H9 (cell line): ENCODE measurements at regions not wholly inside any gene's neighbourhood (a gene's known extent, or its start where the extent isn't known, plus 50 kb on each side); places are given as distances from the start of the nearest gene placed in this dataset.

ENCODE experiments used
- DNase-seq: peaks from one replicate; pipeline ENCODE4 v3.0.0-alpha.2; 2017
- H2AFZ ChIP-seq: one replicate; pipeline ENCODE4 v1.6.1; 2013; ENCODE audit warnings: mild to moderate bottlenecking, low read length, control low read depth, moderate library complexity
- H2AK5ac ChIP-seq: 2 replicates; pipeline ENCODE4 v1.6.1; 2013; ENCODE audit warnings: low read length, control low read depth, mixed read lengths; ENCODE audit not compliant: insufficient read length
- H2BK120ac ChIP-seq: one replicate; pipeline ENCODE4 v1.6.1; 2013; ENCODE audit warnings: low read depth, mild to moderate bottlenecking, low read length, control low read depth, inconsistent platforms; ENCODE audit not compliant: poor library complexity, severe bottlenecking
- H2BK12ac ChIP-seq: 2 replicates; pipeline ENCODE4 v1.6.1; 2013; ENCODE audit warnings: low read length, control low read depth, mixed read lengths, low read depth; ENCODE audit not compliant: insufficient read length
- H2BK15ac ChIP-seq: 2 replicates; pipeline ENCODE4 v1.6.1; 2013; ENCODE audit warnings: low read depth, low read length, control low read depth
- H2BK20ac ChIP-seq: one replicate; pipeline ENCODE4 v1.6.1; 2013; ENCODE audit warnings: low read depth, mild to moderate bottlenecking, low read length, control low read depth, inconsistent platforms; ENCODE audit not compliant: poor library complexity, severe bottlenecking
- H2BK5ac ChIP-seq: 2 replicates; pipeline ENCODE4 v1.6.1; 2013; ENCODE audit warnings: low read length, control low read depth, mixed read lengths; ENCODE audit not compliant: insufficient read length
- H3K14ac ChIP-seq: 2 replicates; pipeline ENCODE4 v1.6.1; 2013; ENCODE audit warnings: low read length, control low read depth; ENCODE audit not compliant: insufficient read depth
- H3K18ac ChIP-seq: 2 replicates; pipeline ENCODE4 v1.6.1; 2013; ENCODE audit warnings: low read depth, mild to moderate bottlenecking, mixed read lengths, low read length, control low read depth; ENCODE audit not compliant: insufficient read length
- H3K23ac ChIP-seq: 2 replicates; pipeline ENCODE4 v1.6.1; 2013; ENCODE audit warnings: low read length, control low read depth, mixed read lengths, low read depth; ENCODE audit not compliant: insufficient read length
- H3K23me2 ChIP-seq: 2 replicates; pipeline ENCODE4 v1.6.1; 2013; ENCODE audit warnings: low read depth, mild to moderate bottlenecking, mixed read lengths, low read length, control low read depth; ENCODE audit not compliant: insufficient read length, poor library complexity, severe bottlenecking
- H3K27ac ChIP-seq: 2 replicates; pipeline ENCODE4 v1.5.1; 2013; ENCODE audit warnings: low read length, control low read depth, mixed read lengths, low read depth; ENCODE audit not compliant: insufficient read length
- H3K27me3 ChIP-seq: 2 replicates; pipeline ENCODE4 v1.6.1; 2013; ENCODE audit warnings: low read length, control low read depth, inconsistent platforms; ENCODE audit not compliant: insufficient read depth
- H3K4ac ChIP-seq: 2 replicates; pipeline ENCODE4 v1.6.1; 2013; ENCODE audit warnings: low read depth, mild to moderate bottlenecking, control low read depth, inconsistent platforms, low read length, moderate library complexity
- H3K4me1 ChIP-seq: 2 replicates; pipeline ENCODE4 v1.6.1; 2013; ENCODE audit warnings: low read length, control low read depth, inconsistent platforms; ENCODE audit not compliant: insufficient read depth
- H3K4me2 ChIP-seq: 2 replicates; pipeline ENCODE4 v1.6.1; 2013; ENCODE audit warnings: low read length, control low read depth, mixed read lengths; ENCODE audit not compliant: insufficient read length, insufficient read depth
- H3K56ac ChIP-seq: 2 replicates; pipeline ENCODE4 v1.6.1; 2013; ENCODE audit warnings: low read depth, mild to moderate bottlenecking, mixed read lengths, low read length, control low read depth; ENCODE audit not compliant: insufficient read length
- H3K79me1 ChIP-seq: 2 replicates; pipeline ENCODE4 v1.6.1; 2013; ENCODE audit warnings: low read depth, mild to moderate bottlenecking, moderate library complexity, low read length, control low read depth, inconsistent platforms; ENCODE audit not compliant: insufficient read depth, poor library complexity, severe bottlenecking
- H3K79me2 ChIP-seq: 2 replicates; pipeline ENCODE4 v1.6.1; 2013; ENCODE audit warnings: low read length, control low read depth, inconsistent platforms; ENCODE audit not compliant: insufficient read depth
- H3K9ac ChIP-seq: 2 replicates; pipeline ENCODE4 v1.6.1; 2013; ENCODE audit warnings: low read length, control low read depth, mixed read lengths; ENCODE audit not compliant: insufficient read length; ENCODE audit errors: extremely low read depth
- H3K9me3 ChIP-seq: one replicate; pipeline ENCODE4 v1.6.1; 2013; ENCODE audit warnings: low read depth, low read length, inconsistent platforms; ENCODE audit not compliant: control insufficient read depth
- H3T11ph ChIP-seq: one replicate; pipeline ENCODE4 v1.6.1; 2013; ENCODE audit warnings: mild to moderate bottlenecking, low read length, control low read depth, inconsistent platforms
- H4K20me1 ChIP-seq: one replicate; pipeline ENCODE4 v1.6.1; 2013; ENCODE audit not compliant: control insufficient read depth, insufficient read length, insufficient read depth
- H4K5ac ChIP-seq: 2 replicates; pipeline ENCODE4 v1.6.1; 2013; ENCODE audit warnings: low read depth, mild to moderate bottlenecking, mixed read lengths, low read length, control low read depth; ENCODE audit not compliant: insufficient read length
- H4K8ac ChIP-seq: replicated peaks from 2 replicates; pipeline ENCODE4 v1.6.1; 2013; ENCODE audit warnings: low read length, control low read depth, mixed read lengths, low read depth; ENCODE audit not compliant: insufficient read length
- H4K91ac ChIP-seq: 2 replicates; pipeline ENCODE4 v1.6.1; 2013; ENCODE audit warnings: low read depth, mild to moderate bottlenecking, moderate library complexity, mixed read lengths, low read length, control low read depth; ENCODE audit not compliant: insufficient read length
- H3K27ac Mint-ChIP-seq, 3 experiments: 2 replicates in 2 of 3; 3 replicates in 1 of 3; pipeline ENCODE4 v1.8.0; 2020 to 2021; ENCODE audit warnings: mixed read lengths in 3 of 3, mild to moderate bottlenecking in 1 of 3, moderate library complexity in 1 of 3
- H3K27me3 Mint-ChIP-seq: 2 replicates; pipeline ENCODE4 v1.8.0; 2021; ENCODE audit warnings: low read depth, mild to moderate bottlenecking, moderate library complexity, mixed read lengths
- H3K36me3 Mint-ChIP-seq, 3 experiments: 2 replicates in 2 of 3; 3 replicates in 1 of 3; pipeline ENCODE4 v1.8.0; 2020 to 2021; ENCODE audit warnings: low read depth in 3 of 3, mixed read lengths in 3 of 3; ENCODE audit not compliant: insufficient read depth in 1 of 3
- H3K4me1 Mint-ChIP-seq, 2 experiments: 2 replicates each; pipeline ENCODE4 v1.8.0; 2020; ENCODE audit warnings: mixed read lengths in 2 of 2
- H3K4me3 Mint-ChIP-seq, 2 experiments: 2 replicates in 1 of 2; 3 replicates in 1 of 2; pipeline ENCODE4 v1.8.0; 2020 to 2021; ENCODE audit warnings: mild to moderate bottlenecking in 2 of 2, mixed read lengths in 2 of 2, moderate library complexity in 1 of 2
- H3K9me3 Mint-ChIP-seq, 2 experiments: 2 replicates in 1 of 2; 3 replicates in 1 of 2; pipeline ENCODE4 v1.8.0; 2020; ENCODE audit warnings: mild to moderate bottlenecking in 2 of 2, mixed read lengths in 2 of 2, moderate library complexity in 1 of 2
- WGBS: extraction: QIAGEN DNeasy Blood & Tissue Kit; methylation state at CpG from one replicate; pipeline ENCODE4 v1.1.7; 2013; ENCODE audit warnings: missing lambda C conversion rate, low lambda C conversion rate, mixed read lengths; ENCODE audit not compliant: insufficient read length; ENCODE audit errors: extremely low coverage; 5-methylcytosine and 5-hydroxymethylcytosine counted together
- TF ChIP-seq, protein P1 (sequence below): fragments of 200-600 bp; sonication (generic); conservative IDR thresholded peaks from 3 replicates; pipeline ENCODE4 v1.8.0; 2021; ENCODE audit warnings: antibody characterized with exemption, mild to moderate bottlenecking

DNA sequence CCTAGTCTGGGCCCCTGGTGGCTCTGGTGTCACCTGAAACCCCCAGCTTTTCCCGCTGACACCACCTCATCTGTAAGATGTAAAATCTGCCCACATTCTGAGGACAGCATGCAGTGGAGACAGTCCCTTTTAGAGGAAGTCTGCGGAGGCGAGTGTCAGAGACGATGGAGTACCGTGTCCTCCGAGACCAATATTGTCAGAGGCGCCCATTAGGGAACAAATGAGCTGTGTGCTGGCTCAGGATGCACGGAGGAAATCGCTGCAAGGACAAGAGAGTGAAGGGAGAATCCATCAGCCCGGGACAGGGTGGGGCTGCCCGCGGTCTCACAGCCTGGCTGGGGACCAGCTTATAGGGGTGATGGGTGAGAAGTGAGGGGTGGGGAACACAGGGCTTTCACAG lies 214.8 kb downstream of the MATN1 start:
- Mint-ChIP-seq H3K4me3 (no peak overlapping the region), H3K4me1 (peaks cover 22 to 29% of the 10 kb centered on the region in 2 experiments), H3K9me3 (no peaks in the 10 kb centered on the region), H3K36me3 (no peaks in the 10 kb centered on the region), H3K27ac (no peak overlapping the region), H3K27me3 (peaks cover 1% of the 10 kb centered on the region; the same call in 1 of the 2 replicates)
- Histone ChIP-seq H3K79me1 (no peaks in the 10 kb centered on the region), H3K27me3 (no peaks in the 10 kb centered on the region), H2BK120ac (no peak overlapping the region), H4K8ac (no peak overlapping the region), H2BK20ac (no peak overlapping the region), H3K27ac (no peak overlapping the region), H3K23me2 (no peaks in the 10 kb centered on the region), H4K5ac (no peak overlapping the region), H2BK5ac (no peak overlapping the region), H2AK5ac (no peak overlapping the region), H3K56ac (no peak overlapping the region), H2BK15ac (no peak overlapping the region), H4K20me1 (no peaks in the 10 kb centered on the region), H3K18ac (no peak overlapping the region), H3K79me2 (no peaks in the 10 kb centered on the region), H3K14ac (no peak overlapping the region), H3K4me2 (no peak overlapping the region), H3K9me3 (no peaks in the 10 kb centered on the region), H3K9ac (no peak overlapping the region), H3K4me1 (no peaks in the 10 kb centered on the region), H4K91ac (no peak overlapping the region), H3K23ac (no peak overlapping the region), H2AFZ (no peak overlapping the region), H2BK12ac (no peak overlapping the region), H3K4ac (no peak overlapping the region), H3T11ph (no peak overlapping the region)
- no peak for DNase-seq
- TF ChIP-seq, protein P1, sequence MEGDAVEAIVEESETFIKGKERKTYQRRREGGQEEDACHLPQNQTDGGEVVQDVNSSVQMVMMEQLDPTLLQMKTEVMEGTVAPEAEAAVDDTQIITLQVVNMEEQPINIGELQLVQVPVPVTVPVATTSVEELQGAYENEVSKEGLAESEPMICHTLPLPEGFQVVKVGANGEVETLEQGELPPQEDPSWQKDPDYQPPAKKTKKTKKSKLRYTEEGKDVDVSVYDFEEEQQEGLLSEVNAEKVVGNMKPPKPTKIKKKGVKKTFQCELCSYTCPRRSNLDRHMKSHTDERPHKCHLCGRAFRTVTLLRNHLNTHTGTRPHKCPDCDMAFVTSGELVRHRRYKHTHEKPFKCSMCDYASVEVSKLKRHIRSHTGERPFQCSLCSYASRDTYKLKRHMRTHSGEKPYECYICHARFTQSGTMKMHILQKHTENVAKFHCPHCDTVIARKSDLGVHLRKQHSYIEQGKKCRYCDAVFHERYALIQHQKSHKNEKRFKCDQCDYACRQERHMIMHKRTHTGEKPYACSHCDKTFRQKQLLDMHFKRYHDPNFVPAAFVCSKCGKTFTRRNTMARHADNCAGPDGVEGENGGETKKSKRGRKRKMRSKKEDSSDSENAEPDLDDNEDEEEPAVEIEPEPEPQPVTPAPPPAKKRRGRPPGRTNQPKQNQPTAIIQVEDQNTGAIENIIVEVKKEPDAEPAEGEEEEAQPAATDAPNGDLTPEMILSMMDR, result no peak
- no CpG with 5 or more reads among the region's 12 CpGs for WGBS
